ENCODE measurements at regions not wholly inside any gene's neighbourhood (a gene's known extent, or its start where the extent isn't known, plus 50 kb on each side); places are given as distances from the start of the nearest gene placed in this dataset.

DNA sequence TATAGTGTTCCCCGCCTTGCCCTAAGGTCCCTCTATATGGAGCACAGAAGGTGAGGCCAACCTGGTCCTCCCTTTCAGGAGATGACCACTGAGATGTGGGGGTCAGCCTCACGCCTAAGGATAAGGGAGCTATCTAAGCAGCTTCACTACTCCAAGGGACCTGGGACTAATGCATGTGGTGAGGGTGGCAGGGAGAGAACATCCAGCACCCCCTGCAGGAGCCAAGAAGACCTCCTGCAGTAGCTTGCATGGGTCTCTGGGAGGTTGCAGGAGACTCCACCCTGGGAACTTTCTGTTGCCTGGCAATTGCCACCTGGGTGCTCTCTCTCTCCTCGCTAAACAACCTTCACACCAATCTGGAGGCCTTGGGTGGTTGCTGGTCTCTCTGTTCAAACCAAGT lies 93.0 kb upstream of the KLHL29 start:
- no peak for FAIRE-seq

GRCh38 chr2:23293063-23293462 lies 91.9 kb upstream of the KLHL29 start:
- no peak for FAIRE-seq

DNA sequence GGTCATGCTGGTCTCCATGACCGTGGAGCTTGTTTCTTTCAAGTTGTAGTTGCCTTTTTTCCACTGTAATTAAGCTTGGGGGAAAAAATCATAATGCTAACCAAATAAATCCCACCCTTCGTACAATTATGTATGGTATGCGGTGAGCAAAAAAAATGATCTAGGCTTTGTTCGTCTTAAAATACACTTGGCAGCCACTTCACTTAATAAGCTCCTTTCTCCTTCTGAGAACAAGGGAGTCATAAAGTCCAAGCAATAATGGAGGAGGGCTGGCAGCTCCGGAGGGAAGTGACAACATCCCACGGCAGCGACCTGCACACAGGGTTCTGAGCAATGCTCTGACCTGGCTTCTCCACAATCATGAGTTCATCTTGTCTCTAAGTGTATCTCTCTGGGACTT lies 91.2 kb upstream of the KLHL29 start:
- no peak for FAIRE-seq

DNA sequence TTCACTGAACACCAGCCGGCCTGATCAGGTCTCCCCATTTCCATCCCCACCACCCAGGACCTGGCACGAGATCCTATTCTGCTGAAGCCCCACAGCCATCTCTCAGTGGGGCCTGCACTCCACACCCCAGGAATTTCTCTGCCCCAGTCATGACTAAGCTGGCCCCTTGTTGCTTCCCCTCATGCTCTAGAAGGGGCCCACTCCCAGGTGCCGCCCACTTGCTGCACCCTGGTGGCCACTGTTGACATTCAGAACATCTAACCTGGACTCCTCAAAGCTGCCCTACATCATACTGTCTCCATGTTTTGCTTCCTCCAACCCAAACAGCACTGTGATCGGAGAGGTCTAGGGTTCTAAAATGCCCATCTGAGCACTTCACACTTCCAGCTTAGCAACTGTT lies 90.7 kb upstream of the KLHL29 start:
- no peak for FAIRE-seq

- FAIRE-seq, result no peak
Observed at GRCh38 chr2:23296691-23297090, 88.3 kb upstream of the KLHL29 start.

- FAIRE-seq, result no peak
Observed at GRCh38 chr2:23297112-23297511, 87.9 kb upstream of the KLHL29 start.

- FAIRE-seq, result no peak
Observed at GRCh38 chr2:23298551-23298950, 86.4 kb upstream of the KLHL29 start.

DNA sequence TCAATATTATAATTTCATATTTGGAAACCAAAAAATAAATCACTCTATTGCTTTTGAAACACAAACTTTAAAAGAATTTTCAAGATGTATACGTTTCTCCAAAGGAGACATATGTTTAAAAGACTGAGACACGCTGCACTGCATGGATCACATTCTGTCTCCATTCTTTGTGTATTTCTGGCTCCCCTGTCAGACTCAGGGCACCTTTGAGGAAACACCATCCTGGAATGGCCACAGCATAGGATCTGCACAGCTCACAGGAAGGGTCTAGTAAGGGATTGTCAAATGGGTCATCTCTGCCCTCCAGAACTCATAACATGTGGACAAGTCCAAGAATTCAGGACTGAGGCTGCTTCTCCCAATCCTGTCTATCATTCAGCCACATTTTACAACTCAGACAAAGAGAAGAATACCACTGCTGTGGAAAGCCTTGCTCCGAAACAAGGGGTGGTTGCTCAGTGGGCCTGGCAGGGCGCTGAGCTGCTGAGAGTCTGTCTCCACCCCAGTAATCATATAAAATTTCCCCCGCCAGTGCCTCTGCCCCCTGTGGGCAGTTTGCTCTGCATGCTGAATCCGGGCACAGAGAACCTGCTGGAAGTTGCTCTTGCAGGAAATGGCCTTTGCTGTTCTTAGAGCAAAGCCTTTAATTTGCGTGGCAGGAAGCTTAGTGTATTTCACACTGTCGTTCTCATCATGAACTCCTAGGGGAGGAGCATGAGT lies 85.3 kb upstream of the KLHL29 start:
- FAIRE-seq, result no peak

- no peak for FAIRE-seq
Observed at GRCh38 chr2:23301136-23301535, 83.8 kb upstream of the KLHL29 start.

GRCh38 chr2:23302591-23302990 lies 82.4 kb upstream of the KLHL29 start:
- no peak for FAIRE-seq

GRCh38 chr2:23306401-23306800 lies 78.6 kb upstream of the KLHL29 start:
- FAIRE-seq, result no peak

- FAIRE-seq, result no peak
Observed at GRCh38 chr2:23311186-23311585, 73.8 kb upstream of the KLHL29 start.

DNA sequence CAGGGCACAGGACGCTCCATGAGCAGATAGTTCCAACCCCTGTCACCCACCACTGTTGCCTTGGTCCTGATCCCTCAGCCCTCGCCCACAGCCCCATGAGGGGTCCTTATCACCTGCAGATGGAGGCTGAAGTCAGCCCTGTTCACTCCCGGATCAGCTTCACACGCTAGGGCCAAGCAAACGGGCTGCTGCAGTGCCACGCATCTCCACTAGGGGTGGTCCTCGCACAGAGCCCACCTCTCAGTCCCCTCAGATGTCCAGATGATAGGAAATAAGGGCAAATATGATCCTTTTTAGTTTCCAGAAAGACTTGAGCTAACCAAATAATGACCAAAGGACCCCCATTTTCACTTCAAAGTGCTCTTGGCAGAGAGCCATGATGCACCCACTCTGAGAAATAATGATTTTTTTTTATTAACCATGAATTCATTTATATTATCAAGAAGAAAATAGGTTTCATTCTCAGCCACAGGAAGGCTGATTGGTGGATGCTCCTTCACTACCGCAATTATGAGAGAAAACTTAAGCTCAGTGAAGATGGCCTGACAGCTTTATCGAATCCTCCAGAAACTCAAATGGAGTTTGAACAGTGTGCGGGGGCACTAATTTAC lies 71.9 kb upstream of the KLHL29 start:
- no peak for FAIRE-seq

DNA sequence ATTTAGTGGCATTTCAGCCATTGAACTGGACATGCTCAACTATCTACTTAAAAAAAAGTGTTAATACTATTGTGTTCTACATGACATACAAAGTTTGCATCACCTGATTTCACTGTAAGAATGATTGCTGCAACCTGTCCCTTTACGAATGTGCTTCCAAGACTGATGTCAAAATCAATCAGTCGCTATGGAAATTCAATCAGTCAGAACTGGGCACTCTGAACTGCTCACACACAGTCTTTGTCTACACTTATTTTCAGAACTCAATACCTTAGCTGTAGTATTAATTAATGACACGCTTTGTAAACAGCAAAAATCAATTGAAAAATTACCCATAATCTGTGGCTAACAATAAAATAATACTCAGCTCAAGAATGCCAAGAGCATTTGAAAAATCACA lies 70.3 kb upstream of the KLHL29 start:
- no peak for FAIRE-seq

DNA sequence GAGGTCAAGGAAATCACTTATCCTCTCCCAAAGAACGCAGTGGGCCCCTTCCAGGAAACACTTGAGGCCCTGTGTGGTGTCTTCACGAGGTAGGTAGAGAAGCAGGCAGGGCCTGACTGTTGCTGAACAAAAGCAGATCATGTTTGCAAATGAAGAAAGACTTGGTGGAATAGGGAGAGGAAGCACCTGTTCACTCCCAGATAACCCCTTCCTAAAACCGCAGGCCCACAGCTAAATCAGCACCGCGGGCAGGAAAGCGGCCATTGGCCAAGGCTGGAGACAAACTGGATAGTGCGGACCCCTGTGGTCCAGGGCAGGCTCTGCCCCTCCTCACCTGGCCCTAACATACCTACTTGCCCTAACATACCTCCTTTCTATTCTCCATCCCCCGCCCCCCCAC lies 64.9 kb upstream of the KLHL29 start:
- FAIRE-seq, result no peak

- no peak for FAIRE-seq
Observed at GRCh38 chr2:23321751-23322150, 63.2 kb upstream of the KLHL29 start.

DNA sequence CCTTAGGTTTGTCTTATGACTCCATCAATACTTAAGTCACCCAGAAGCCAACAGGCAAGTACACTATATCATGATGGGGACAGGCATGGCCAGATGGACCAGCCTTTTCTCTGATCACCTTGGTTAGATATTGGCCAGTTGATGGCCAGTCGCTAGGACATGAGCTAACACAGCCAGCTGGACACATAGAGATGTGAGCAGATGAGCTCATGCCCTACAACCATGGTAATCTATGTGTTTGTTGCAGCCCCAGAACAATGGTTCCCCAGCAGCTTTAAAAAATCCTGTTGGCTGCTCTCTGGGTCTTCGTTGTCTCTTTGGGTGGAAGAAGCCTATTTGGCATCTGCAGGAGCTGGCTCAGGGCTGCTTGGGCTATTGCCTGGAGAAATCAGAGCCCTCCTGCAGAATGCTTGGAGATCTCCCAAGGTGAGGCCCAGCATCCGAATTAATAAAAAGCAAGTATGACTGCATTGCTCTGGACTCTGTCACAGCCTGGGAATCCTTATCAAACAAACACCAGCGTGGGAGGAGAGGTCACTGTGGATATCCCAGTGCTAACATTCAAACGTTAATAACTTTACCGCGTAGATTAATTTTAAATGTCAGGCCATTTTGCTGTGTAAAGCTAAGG lies 62.3 kb upstream of the KLHL29 start:
- FAIRE-seq, result no peak

- no peak for FAIRE-seq
Observed at GRCh38 chr2:23323198-23323916, 61.6 kb upstream of the KLHL29 start.

GRCh38 chr2:23323917-23324680 lies 60.9 kb upstream of the KLHL29 start:
- no peak for FAIRE-seq

- FAIRE-seq, result no peak
Observed at GRCh38 chr2:23326330-23326729, 58.6 kb upstream of the KLHL29 start.

DNA sequence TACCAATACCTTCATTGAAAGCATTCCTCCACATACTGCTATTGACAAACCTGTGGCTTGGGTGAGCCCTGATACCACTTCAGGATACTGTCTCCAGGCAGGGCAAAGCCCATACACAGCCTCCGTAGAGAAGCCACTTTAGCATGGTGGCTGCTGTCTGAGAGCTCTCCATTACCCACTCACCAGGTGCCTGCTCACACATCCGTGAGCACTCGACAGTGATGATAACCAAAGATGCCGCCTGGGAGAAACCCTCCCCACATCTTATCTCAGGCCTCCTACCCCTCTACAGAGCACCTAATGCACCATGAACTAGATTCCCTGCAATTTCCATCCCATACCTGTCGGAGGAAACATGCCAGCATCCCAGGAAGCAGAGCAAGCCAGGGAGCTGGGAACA lies 57.6 kb upstream of the KLHL29 start:
- FAIRE-seq, result no peak

- FAIRE-seq, result no peak
Observed at GRCh38 chr2:23327887-23328286, 57.1 kb upstream of the KLHL29 start.

- no peak for FAIRE-seq
Observed at GRCh38 chr2:23330214-23330613, 54.8 kb upstream of the KLHL29 start.
